SK-N-SH treated with all-trans-retinoic acid at 6 μM for 48 hours (cell line): ENCODE measurements at regions not wholly inside any gene's neighbourhood (a gene's known extent, or its start where the extent isn't known, plus 50 kb on each side); places are given as distances from the start of the nearest gene placed in this dataset.

Source experiments
- TSHZ2 ChIP-seq: fragments of 250-450 bp; sonication (Bioruptor Pico); IDR thresholded peaks from 2 replicates; pipeline ENCODE4 v1.5.0; 2020; ENCODE audit warnings: mild to moderate bottlenecking, moderate library complexity
- ZNF565 ChIP-seq: fragments of 450-650 bp; formaldehyde crosslinking; conservative IDR thresholded peaks from 2 replicates; pipeline ENCODE4 v1.5.0; 2020; ENCODE audit warnings: low read depth, mild to moderate bottlenecking, moderate library complexity

- TF ChIP-seq TSHZ2 (CRISPR knock-in tag) = no peak
- no peak for TF ChIP-seq ZNF565 (CRISPR knock-in tag)
Measured at GRCh38 chr5:118558871-118559270, 429.5 kb downstream of the DTWD2 start.
